GM12892 (cell line): ENCODE measurements at regions not wholly inside any gene's neighbourhood (a gene's known extent, or its start where the extent isn't known, plus 50 kb on each side); places are given as distances from the start of the nearest gene placed in this dataset.

Experiments used
- DNase-seq: peaks from one replicate; pipeline ENCODE4 v3.0.0; 2011; ENCODE audit not compliant: insufficient read length
- FAIRE-seq: peaks from 2 replicates; lab custom pipeline; 2011; peaks lifted over from hg19 to GRCh38; lab: Jason Lieb, UNC
- POLR2A ChIP-seq: IDR thresholded peaks from 2 replicates; pipeline ENCODE4 v1.6.1; 2011; ENCODE audit warnings: low read depth, low read length, control low read depth
- POLR2AphosphoS5 ChIP-seq: IDR thresholded peaks from 2 replicates; pipeline ENCODE4 v1.6.1; 2011; ENCODE audit warnings: low read depth, low read length, control low read depth
- TAF1 ChIP-seq: IDR thresholded peaks from 2 replicates; pipeline ENCODE4 v1.6.1; 2011; ENCODE audit warnings: low read depth, mild to moderate bottlenecking, control low read depth, low read length, borderline replicate concordance

DNA sequence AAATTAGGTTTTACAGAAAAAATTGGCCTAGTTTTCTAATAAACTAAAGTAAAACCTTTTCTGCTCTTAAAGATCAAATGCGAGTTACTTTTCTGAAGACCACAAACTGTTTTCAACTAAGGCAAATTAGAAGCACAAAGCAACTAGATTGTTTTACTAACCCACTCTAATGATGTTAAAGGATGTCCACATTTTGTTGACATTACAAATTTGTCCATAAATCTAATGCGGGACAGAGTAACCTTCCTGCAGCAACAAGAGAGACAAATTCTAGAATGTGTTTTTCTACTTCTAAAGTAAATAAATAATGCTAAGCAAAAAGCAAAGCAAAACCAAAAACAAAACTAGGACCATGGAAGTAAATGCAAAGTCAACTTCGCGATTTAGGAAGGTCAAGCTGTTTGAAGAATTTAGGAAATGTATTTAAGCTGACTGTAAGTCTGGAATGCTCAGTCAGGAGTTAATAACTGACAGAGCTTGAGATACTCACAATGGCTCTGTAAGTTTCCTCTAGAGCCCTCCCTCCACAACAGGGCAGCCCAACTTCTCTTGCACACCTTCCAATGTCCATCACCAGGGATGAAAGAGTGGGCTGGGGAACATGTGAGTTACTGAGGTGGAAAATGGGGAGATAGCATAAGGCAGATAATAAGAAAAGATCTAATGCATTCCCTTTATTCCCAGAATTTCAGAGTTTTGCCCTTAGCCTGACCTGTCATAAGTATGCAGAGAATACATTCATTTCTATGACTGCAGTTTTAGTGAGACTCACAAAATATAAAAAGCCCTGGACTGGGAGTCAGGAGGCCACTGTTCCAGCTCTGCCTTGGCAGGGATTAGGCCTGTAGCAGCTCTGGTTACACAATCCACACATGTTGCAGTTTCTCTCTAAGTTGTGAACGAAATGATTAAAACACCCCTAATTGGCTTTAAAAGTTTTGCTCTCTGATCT is 158.8 kb downstream of the FOXA2 start:
- no peak for FAIRE-seq
- no peak for DNase-seq
- TF ChIP-seq POLR2A (no peak), TAF1 (no peak), POLR2AphosphoS5 (no peak)

DNA sequence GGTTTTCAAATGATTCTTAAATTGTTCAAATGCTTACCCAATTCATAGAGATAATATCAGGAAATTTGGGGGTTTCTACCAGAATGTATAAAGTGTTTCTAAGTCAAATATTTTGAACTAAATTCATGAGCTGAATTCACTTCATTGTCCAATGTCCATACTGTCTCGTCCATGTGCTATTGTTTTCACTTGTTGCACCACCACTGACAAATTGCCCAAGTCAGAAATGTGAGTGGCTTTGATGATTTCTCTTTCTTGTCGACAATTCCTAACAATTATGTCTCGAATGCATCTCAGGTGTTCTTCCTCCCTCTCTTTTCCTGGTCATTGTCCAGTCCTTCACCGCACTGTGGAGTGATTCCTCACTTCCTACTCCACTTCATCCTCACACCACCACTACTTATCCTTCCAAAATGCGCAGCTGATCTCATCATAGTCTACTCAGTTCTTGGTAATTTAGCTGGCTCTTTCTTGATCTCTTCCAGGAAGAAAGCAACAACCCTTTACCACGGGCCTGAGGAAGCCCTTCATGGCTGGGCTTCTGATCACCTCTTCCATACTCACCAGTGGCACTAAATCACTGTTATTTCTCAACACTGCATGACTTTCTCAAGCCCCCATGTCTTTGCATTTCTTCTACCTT is 161.1 kb downstream of the FOXA2 start:
- no peak for TF ChIP-seq TAF1
- TF ChIP-seq POLR2A, result no peak
- TF ChIP-seq POLR2AphosphoS5, result no peak
- no peak for DNase-seq
- FAIRE-seq, result no peak

DNA sequence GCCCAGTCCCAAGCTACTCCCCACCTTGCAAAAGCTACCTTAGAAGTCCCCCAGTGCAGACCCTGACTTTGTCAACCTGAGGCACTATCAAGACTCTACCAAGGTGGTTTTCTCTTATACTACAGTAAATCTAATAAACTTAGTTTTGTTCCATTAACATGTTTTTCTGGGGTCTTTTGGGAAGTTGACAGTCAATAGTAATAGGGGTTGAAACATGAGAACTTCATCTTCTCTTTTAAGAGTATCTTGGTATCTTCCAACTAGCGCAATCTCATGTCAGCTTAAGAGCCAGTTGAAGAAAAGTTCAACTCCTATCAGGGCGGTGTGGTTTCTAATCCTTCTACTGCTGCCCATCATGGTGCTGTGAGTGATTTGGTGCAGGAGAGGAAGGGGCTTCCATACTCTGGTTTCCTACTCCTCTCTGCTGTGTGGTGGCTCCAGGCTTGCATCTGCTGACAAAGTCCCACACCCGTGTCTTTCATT is 164.2 kb downstream of the FOXA2 start:
- DNase-seq, result no peak
- no peak for FAIRE-seq

DNA sequence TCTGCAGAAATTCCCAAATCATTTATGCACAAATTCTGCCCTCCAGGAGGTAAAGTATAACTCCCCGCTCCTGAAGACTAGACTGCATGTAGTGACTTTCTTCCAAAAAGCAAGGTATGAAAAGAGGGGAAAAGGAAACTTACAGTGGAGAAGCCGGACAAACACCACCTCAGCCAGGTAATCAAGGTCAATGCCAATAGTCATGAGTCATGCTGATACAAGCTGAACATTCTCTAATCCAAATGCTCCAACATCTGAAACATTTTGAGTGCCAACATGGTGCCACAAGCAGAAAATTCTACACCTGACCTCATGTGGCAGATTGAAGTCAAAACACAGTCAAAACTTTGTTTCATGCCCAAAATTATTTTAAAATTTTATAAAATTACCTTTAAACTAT is 165.6 kb downstream of the FOXA2 start:
- DNase-seq (no peak), FAIRE-seq (no peak)
- no peak for TF ChIP-seq TAF1

More for the DNA sequence above, 164.2 kb downstream of the FOXA2 start:
- TF ChIP-seq POLR2A, result no peak
- TF ChIP-seq POLR2AphosphoS5, result no peak
- TF ChIP-seq TAF1, result no peak

DNA sequence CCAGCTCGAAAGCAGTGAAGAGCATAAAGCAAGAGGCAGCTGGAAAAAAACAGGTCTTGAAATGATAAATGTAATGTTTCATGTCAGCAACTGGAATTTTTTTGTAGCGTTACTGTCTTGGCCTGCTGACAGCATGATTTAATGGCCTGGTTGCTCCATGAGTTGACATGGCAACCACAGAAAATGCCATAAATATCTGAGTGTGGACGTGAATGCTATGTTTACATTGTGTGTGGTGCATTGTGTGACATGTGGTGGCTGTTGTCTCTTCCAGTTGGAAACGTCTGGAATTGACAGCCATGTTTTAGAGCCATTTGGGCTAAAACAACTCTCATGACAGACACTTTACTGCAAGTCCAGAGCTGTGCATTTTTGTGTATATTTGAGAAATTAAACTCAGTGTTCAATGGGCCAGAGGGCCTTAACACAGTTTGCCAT is 170.0 kb downstream of the FOXA2 start:
- TF ChIP-seq POLR2AphosphoS5 (no peak), TAF1 (no peak), POLR2A (no peak)
- DNase-seq (no peak), FAIRE-seq (peak; percentile 81)

DNA sequence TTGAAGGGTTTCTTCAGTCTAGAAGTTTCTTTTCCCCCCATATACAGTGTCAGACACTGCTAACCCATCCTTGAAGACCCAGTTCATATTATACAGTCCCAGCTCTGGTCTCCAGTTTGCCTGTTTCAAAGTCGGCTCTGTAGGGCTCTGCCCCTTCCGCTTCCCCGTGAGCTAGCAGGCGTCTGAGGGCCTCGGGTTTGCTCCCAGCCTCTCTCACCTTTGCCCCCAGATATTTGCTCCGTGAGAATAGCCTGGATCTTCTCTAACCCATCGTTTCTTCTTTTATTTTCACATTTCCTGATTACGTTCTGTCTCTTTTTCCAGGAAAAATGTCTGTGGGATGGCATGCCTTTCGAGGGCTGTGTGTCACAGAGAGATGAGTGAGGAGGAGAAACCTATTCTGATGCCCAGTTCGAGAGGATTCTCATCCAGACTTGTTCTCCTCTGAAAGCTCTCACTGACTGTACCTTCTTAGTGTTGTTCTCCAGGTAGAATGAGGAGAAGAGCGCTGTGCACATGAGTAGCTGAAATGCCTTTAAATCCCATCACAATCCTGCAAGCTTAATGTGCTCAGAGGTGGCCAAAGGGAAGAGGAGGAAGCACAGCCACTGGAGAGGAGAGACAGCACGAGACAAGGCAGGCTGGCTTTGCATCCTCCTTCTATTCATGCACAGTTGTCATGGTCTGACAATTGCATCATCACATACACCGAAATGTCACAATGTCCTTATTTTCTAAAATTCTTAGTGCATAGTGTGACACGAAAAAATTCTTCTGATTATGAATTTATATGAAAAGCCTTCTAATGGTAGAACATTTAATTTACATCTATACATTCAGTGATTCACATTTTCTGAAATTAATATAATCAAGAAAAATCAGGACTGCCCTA is 171.1 kb downstream of the FOXA2 start:
- DNase-seq (no peak), FAIRE-seq (no peak)
- no peak for TF ChIP-seq POLR2AphosphoS5
- no peak for TF ChIP-seq TAF1
- no peak for TF ChIP-seq POLR2A

DNA sequence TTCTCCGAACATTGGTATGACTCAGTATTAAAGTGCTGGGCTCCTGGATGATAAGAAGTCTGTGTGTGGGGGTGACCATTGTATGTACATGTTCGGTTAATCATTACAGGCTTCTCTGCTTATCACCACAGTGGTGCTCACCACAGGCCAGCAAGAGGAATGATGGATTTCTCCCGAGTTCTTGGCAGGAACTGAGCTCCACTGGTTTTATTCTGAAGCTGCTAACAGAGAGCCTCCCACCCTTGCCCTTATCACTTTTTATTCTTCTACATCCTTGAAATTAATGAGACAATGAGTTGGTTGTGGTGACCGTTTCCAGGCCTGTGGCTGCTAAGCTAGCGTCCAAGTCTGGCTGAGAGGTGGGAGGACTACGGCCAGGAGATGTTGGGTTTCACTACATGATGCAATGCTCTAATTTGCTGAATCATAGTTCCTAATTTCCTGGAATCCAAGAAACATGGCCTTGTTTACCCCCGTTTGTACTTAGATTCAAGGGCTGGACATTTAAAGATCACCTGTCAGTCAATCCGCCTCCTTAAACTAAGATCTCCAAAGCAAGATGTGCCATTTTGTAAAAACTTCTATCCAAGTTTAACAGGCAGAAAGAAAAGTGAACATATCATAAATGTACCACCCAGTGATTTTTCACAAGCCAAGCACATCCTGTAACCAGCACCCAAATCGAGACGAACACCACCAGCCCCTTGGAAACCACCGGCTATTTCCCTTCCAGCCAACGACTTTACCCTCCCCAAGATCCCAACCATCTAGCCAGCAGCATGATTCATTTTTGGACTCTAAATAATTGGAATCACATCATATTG is 172.5 kb downstream of the FOXA2 start:
- FAIRE-seq (no peak), DNase-seq (no peak)
- TF ChIP-seq POLR2AphosphoS5 (no peak), POLR2A (no peak), TAF1 (no peak)

DNA sequence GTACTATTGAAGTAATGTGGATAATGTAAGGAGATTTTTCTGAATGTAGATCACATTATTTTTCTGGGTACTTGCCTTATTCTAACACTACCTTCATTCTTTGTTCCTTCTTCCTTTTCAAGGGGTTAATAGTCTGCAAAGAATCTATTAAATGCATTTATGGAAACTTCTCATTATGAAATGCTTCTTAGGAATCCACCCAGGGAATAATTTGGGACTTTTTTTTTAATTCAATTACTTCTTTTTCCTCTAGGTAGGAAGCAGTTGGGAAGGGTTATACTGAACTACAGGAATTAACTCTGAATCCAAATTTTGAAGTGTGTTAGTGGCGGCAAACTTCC is 173.1 kb downstream of the FOXA2 start:
- no peak for FAIRE-seq
- TF ChIP-seq POLR2A (no peak), POLR2AphosphoS5 (no peak), TAF1 (no peak)
- no peak for DNase-seq

DNA sequence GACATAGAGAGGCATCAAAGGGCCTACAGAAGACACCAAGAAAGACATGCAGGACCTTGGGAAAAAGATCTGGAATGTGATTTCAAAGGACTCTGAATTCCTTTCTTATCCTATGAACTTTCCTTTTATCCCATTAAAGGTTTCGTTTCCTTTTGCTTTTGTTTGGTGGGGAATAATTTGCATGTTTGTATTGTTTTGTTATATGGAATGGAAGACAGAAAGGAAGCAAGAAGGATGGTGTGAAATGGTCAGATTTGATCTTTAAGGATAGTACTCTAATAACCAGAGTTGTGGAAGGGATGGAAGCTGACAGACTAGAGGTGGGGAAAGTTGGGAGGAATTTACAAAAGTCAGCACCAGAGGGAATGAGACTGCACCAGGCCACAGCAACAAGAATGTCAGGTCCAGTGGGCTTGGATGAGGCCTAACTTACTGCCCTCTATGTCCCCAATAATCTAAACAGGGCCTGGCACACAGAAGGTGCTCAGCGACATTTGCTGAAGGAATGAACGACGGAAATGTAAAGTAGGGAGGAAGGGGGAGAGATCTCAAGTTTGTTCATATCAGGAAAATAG is 173.7 kb downstream of the FOXA2 start:
- no peak for TF ChIP-seq TAF1
- no peak for TF ChIP-seq POLR2AphosphoS5
- TF ChIP-seq POLR2A, result no peak
- FAIRE-seq (no peak), DNase-seq (no peak)
